HCT116 (cell line): ENCODE measurements at regions not wholly inside any gene's neighbourhood (a gene's known extent, or its start where the extent isn't known, plus 50 kb on each side); places are given as distances from the start of the nearest gene placed in this dataset.

ENCODE experiments used
- ATAC-seq: fragments of 200-7000 bp; cut with Tn5 transposase; 2 replicates; pipeline ENCODE4 v1.9.1; 2020; ENCODE audit warnings: mild to moderate bottlenecking, moderate library complexity
- BruUV-seq: library from RNA; stranded (reverse); fragments of 400-500 nt; replicated peaks from 2 replicates; lab custom pipeline; 2021; lab: Mats Ljungman, UMichigan
- CTCF ChIA-PET: fragments of 300-600 bp; sonication (Branson Sonifier 250); formaldehyde crosslinking; loops from one replicate; lab custom pipeline; 2021; ENCODE audit warnings: antibody characterized with exemption; lab: Charles Lee
- POLR2A ChIA-PET: fragments of 300-600, 350-600 bp; sonication (Branson Sonifier 250); formaldehyde crosslinking; loops from one replicate; lab custom pipeline; 2021; ENCODE audit warnings: antibody characterized with exemption; lab: Charles Lee
- RAD21 ChIA-PET, 2 experiments: fragments of 300-600 bp; sonication (Branson Sonifier 250); formaldehyde crosslinking; loops; one replicate each; lab custom pipeline; 2023; ENCODE audit warnings: low total read pairs in 2 of 2; ENCODE audit not compliant: uncharacterized antibody in 2 of 2, unreplicated experiment in 2 of 2, low non-redundant PET in 1 of 2; lab: Charles Lee
- DNase-seq: peaks from one replicate; pipeline ENCODE4 v3.0.0-alpha.2; 2010; ENCODE audit warnings: low read depth, low spot score
- H2AFZ ChIP-seq: fragments of 200-600 bp; shearing (Covaris generic), sonication (generic); 2 replicates; pipeline ENCODE4 v1.6.1; 2017; ENCODE audit warnings: low read depth, mixed run types, mixed read lengths, antibody characterized with exemption, low read length; ENCODE audit not compliant: poor library complexity, severe bottlenecking
- H3K27ac ChIP-seq: 2 replicates; pipeline ENCODE4 v1.5.1; 2012; ENCODE audit warnings: low read depth, low read length
- H3K27me3 ChIP-seq: fragments of 200-600 bp; sonication (generic); 2 replicates; pipeline ENCODE4 v1.6.1; 2016; ENCODE audit warnings: mixed run types, low read length, mixed read lengths; ENCODE audit not compliant: insufficient read depth
- H3K36me3 ChIP-seq, 2 experiments: fragments of 200-500 bp in 1 of 2; fragments of 200-600 bp in 1 of 2; sonication (Bioruptor generic) in 1 of 2; sonication (generic) in 1 of 2; 2 replicates each; pipeline versions ENCODE4 v1.5.1 to v1.6.1; 2014 to 2016; ENCODE audit warnings: low read length in 2 of 2, inconsistent platforms in 1 of 2, mixed read lengths in 1 of 2, mixed run types in 1 of 2; ENCODE audit not compliant: insufficient read depth in 2 of 2, control insufficient read depth in 1 of 2
- H3K4me1 ChIP-seq, 2 experiments: fragments of 200-600 bp in 1 of 2; sonication (generic) in 1 of 2; 2 replicates each; pipeline versions ENCODE4 v1.5.1 to v1.6.1; 2012 to 2017; ENCODE audit warnings: low read length in 2 of 2, inconsistent platforms in 1 of 2, mild to moderate bottlenecking in 1 of 2, mixed read lengths in 1 of 2, mixed run types in 1 of 2, moderate library complexity in 1 of 2; ENCODE audit not compliant: insufficient read depth in 2 of 2, control insufficient read depth in 1 of 2
- H3K4me2 ChIP-seq: fragments of 200-600 bp; sonication (generic); 2 replicates; pipeline ENCODE4 v1.6.1; 2017; ENCODE audit warnings: mixed run types, low read length, mixed read lengths
- H3K4me3 ChIP-seq, 2 experiments: fragments of 200-600 bp in 1 of 2; sonication (generic) in 1 of 2; replicated peaks in 1 of 2; 2 replicates each; pipeline ENCODE4 v1.5.1; 2011 to 2016; ENCODE audit warnings: low read length in 2 of 2, control low read depth in 1 of 2, low read depth in 1 of 2, mild to moderate bottlenecking in 1 of 2, mixed read lengths in 1 of 2, mixed run types in 1 of 2
- H3K79me2 ChIP-seq: fragments of 200-600 bp; sonication (generic); 2 replicates; pipeline ENCODE4 v1.6.1; 2017; ENCODE audit warnings: mild to moderate bottlenecking, mixed run types, low read length, moderate library complexity, mixed read lengths; ENCODE audit not compliant: insufficient read depth
- H3K9ac ChIP-seq: fragments of 200-600 bp; sonication (generic); 2 replicates; pipeline ENCODE4 v1.6.1; 2016; ENCODE audit warnings: low read length, mixed read lengths
- H3K9me2 ChIP-seq: fragments of 200-600 bp; sonication (generic), shearing (Covaris generic); 2 replicates; pipeline ENCODE4 v1.6.1; 2017; ENCODE audit warnings: mixed run types, mild to moderate bottlenecking, moderate library complexity; ENCODE audit not compliant: insufficient read depth
- H3K9me3 ChIP-seq, 2 experiments: fragments of 200-500 bp in 1 of 2; fragments of 200-600 bp in 1 of 2; sonication (Bioruptor generic) in 1 of 2; sonication (generic) in 1 of 2; 2 replicates each; pipeline ENCODE4 v1.6.1; 2014 to 2017; ENCODE audit warnings: low read length in 2 of 2, mixed read lengths in 2 of 2, inconsistent platforms in 1 of 2, low read depth in 1 of 2, mild to moderate bottlenecking in 1 of 2, mixed run types in 1 of 2, moderate library complexity in 1 of 2; ENCODE audit not compliant: control insufficient read depth in 1 of 2, insufficient read depth in 1 of 2
- H4K20me1 ChIP-seq: fragments of 200-600 bp; sonication (generic), shearing (Covaris generic); 2 replicates; pipeline ENCODE4 v1.6.1; 2017; ENCODE audit warnings: mixed run types, mild to moderate bottlenecking, moderate library complexity; ENCODE audit not compliant: insufficient read depth
- ATF3 ChIP-seq: IDR thresholded peaks from 2 replicates; pipeline ENCODE4 v1.6.1; 2012
- CBX3 ChIP-seq: IDR thresholded peaks from 2 replicates; pipeline ENCODE4 v1.6.1; 2012; ENCODE audit warnings: low read depth
- CTCF ChIP-seq, 3 experiments: fragments of 200-600 bp in 1 of 3; sonication (generic) in 1 of 3; IDR thresholded peaks in 2 of 3; conservative IDR thresholded peaks in 1 of 3; 2 replicates each; pipeline ENCODE4 v1.5.1; 2012 to 2017; ENCODE audit warnings: low read depth in 2 of 3, low read length in 2 of 3, antibody characterized with exemption in 1 of 3, borderline replicate concordance in 1 of 3, control low read depth in 1 of 3, mild to moderate bottlenecking in 1 of 3, mixed read lengths in 1 of 3, mixed run types in 1 of 3, moderate library complexity in 1 of 3; ENCODE audit not compliant: insufficient read depth in 1 of 3
- FOSL1 ChIP-seq: IDR thresholded peaks from 2 replicates; pipeline ENCODE4 v1.6.1; 2012; ENCODE audit warnings: low read depth
- POLR2AphosphoS5 ChIP-seq: IDR thresholded peaks from 2 replicates; pipeline ENCODE4 v1.6.1; 2011; ENCODE audit warnings: mild to moderate bottlenecking, low read depth, low read length, moderate library complexity
- RAD21 ChIP-seq: IDR thresholded peaks from 2 replicates; pipeline ENCODE4 v1.6.1; 2012; ENCODE audit warnings: low read depth, mild to moderate bottlenecking
- REST ChIP-seq: IDR thresholded peaks from 2 replicates; pipeline ENCODE4 v1.6.1; 2012; ENCODE audit warnings: low read depth
- SRF ChIP-seq: IDR thresholded peaks from 2 replicates; pipeline ENCODE4 v1.6.1; 2012; ENCODE audit warnings: low read depth
- TCF7L2 ChIP-seq: IDR thresholded peaks from 2 replicates; pipeline ENCODE4 v1.7.0; 2011; ENCODE audit warnings: borderline replicate concordance, inconsistent platforms; ENCODE audit not compliant: insufficient read depth, insufficient read length; ENCODE audit errors: extremely low read depth
- ZNF274 ChIP-seq: fragments of 200-500 bp; sonication (Bioruptor generic); IDR thresholded peaks from 2 replicates; pipeline ENCODE4 v1.6.1; 2014; ENCODE audit warnings: mild to moderate bottlenecking, low read depth, low read length, inconsistent platforms
- intact Hi-C: fragments of 100-400 bp; cut with micrococcal nuclease; formaldehyde crosslinking; loops from 2 replicates; pipeline ENCODE4 v1.10.0; 2022
- TF ChIP-seq, protein P1 (sequence below): IDR thresholded peaks from 2 replicates; pipeline ENCODE4 v1.6.1; 2012

- Histone ChIP-seq H3K79me2 (no peaks in the 10 kb centered on the region), H3K4me3 (no peak overlapping the region), H3K27me3 (no peaks in the 10 kb centered on the region), H3K9ac (no peak overlapping the region), H3K4me1 (no peaks in the 10 kb centered on the region), H4K20me1 (no peaks in the 10 kb centered on the region), H3K27ac (no peak overlapping the region), H2AFZ (no peak overlapping the region), H3K9me3 (no peaks in the 10 kb centered on the region), H3K9me2 (no peaks in the 10 kb centered on the region), H3K4me2 (no peak overlapping the region), H3K36me3 (no peaks in the 10 kb centered on the region)
- BruUV-seq: no TSS peak
- no peak for ATAC-seq
- no peak for DNase-seq
- intact Hi-C loops: no loop called here
- POLR2A ChIA-PET: no interaction called here
- TF ChIP-seq REST (no peak), CBX3 (no peak), ZNF274 (no peak), ATF3 (no peak), TCF7L2 (no peak), SRF (no peak), FOSL1 (no peak), POLR2AphosphoS5 (no peak), RAD21 (no peak), CTCF (IDR thresholded peaks at IDR 0.05 in 2 of 3, conservative IDR thresholded peaks at IDR 0.05 in 1 of 3; ENCODE audit: borderline replicate concordance in 1 of 3, insufficient read depth in 1 of 3, low read depth in 2 of 3, low read length in 2 of 3) (no peak)
- TF ChIP-seq, protein P1, sequence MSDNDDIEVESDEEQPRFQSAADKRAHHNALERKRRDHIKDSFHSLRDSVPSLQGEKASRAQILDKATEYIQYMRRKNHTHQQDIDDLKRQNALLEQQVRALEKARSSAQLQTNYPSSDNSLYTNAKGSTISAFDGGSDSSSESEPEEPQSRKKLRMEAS: no peak
- RAD21 ChIA-PET: no interaction called here
- CTCF ChIA-PET: no interaction called here
Measured at GRCh38 chr5:125581311-125581710, 834.9 kb upstream of the ZNF608 start.
